ENCODE measurements at regions not wholly inside any gene's neighbourhood (a gene's known extent, or its start where the extent isn't known, plus 50 kb on each side); places are given as distances from the start of the nearest gene placed in this dataset.

GRCh38 chr1:177472567-177472966, 301.8 kb downstream of the BRINP2 start:
- Histone ChIP-seq H3K79me2 (replicated peaks; ENCODE audit: insufficient read depth, low read length) (no peaks in the 10 kb centered on the region), H3K27ac (ENCODE audit: low read length) (no peak overlapping the region), H3K27me3 (ENCODE audit: insufficient read depth, low read depth, low read length) (no peaks in the 10 kb centered on the region), H4K20me1 (ENCODE audit: insufficient read depth) (no peaks in the 10 kb centered on the region), H3K36me3 (ENCODE audit: insufficient read depth, low read length) (no peaks in the 10 kb centered on the region), H3K9me2 (ENCODE audit: insufficient read depth, low read length) (no peaks in the 10 kb centered on the region), H3K9me3 (ENCODE audit: low read length) (no peaks in the 10 kb centered on the region), H2AFZ (ENCODE audit: low read depth, low read length) (no peak overlapping the region), H3F3A (ENCODE audit: insufficient read depth, low read length, poor library complexity, severe bottlenecking) (no peaks in the 10 kb centered on the region), H3K4me2 (ENCODE audit: low read length) (no peak overlapping the region), H3K4me3 (ENCODE audit: low read length) (no peak overlapping the region), H3K9ac (ENCODE audit: low read length) (no peak overlapping the region)
- no peak for TF ChIP-seq EZH2 (IDR thresholded peaks at IDR 0.05; ENCODE audit: borderline replicate concordance, insufficient read depth, low read length, poor library complexity, severe bottlenecking)
- no peak for TF ChIP-seq CTCF (IDR thresholded peaks at IDR 0.05; ENCODE audit: poor library complexity, severe bottlenecking)
- TF ChIP-seq EP300 (conservative IDR thresholded peaks at IDR 0.05; ENCODE audit: poor library complexity, severe bottlenecking) = no peak
- no peak for TF ChIP-seq SMC3 (conservative IDR thresholded peaks at IDR 0.05; ENCODE audit: poor library complexity)

GRCh38 chr1:177471244-177471643, 300.5 kb downstream of the BRINP2 start:
- H3K4me2 ChIP-seq (ENCODE audit: low read length) = no peak overlapping the region

More at GRCh38 chr1:177471244-177471643, 300.5 kb downstream of the BRINP2 start:
- H3K36me3 ChIP-seq (ENCODE audit: insufficient read depth, low read length) = no peaks in the 10 kb centered on the region
- no peak overlapping the region for H3K9ac ChIP-seq (ENCODE audit: low read length)
- H3K79me2 ChIP-seq (replicated peaks; ENCODE audit: insufficient read depth, low read length) = no peaks in the 10 kb centered on the region
- H3K27me3 ChIP-seq (ENCODE audit: insufficient read depth, low read depth, low read length) = no peaks in the 10 kb centered on the region
- H3K9me3 ChIP-seq (ENCODE audit: low read length) = no peaks in the 10 kb centered on the region
- no peaks in the 10 kb centered on the region for H4K20me1 ChIP-seq (ENCODE audit: insufficient read depth)
- H3F3A ChIP-seq (ENCODE audit: insufficient read depth, low read length, poor library complexity, severe bottlenecking) = no peaks in the 10 kb centered on the region
- no peak overlapping the region for H3K27ac ChIP-seq (ENCODE audit: low read length)
- no peaks in the 10 kb centered on the region for H3K9me2 ChIP-seq (ENCODE audit: insufficient read depth, low read length)
- no peak overlapping the region for H3K4me3 ChIP-seq (ENCODE audit: low read length)
- TF ChIP-seq MXI1 (conservative IDR thresholded peaks at IDR 0.05; ENCODE audit: poor library complexity, severe bottlenecking) = no peak
- no peak for TF ChIP-seq SMC3 (conservative IDR thresholded peaks at IDR 0.05; ENCODE audit: poor library complexity)
- no peak for TF ChIP-seq RAD21 (conservative IDR thresholded peaks at IDR 0.05)
- no peak for TF ChIP-seq EZH2 (IDR thresholded peaks at IDR 0.05; ENCODE audit: borderline replicate concordance, insufficient read depth, low read length, poor library complexity, severe bottlenecking)
- TF ChIP-seq POLR2AphosphoS5 (IDR thresholded peaks at IDR 0.05) = no peak
- TF ChIP-seq CTCF (IDR thresholded peaks at IDR 0.05; ENCODE audit: poor library complexity, severe bottlenecking) = no peak
- no peak for TF ChIP-seq TAF1 (IDR thresholded peaks at IDR 0.05; ENCODE audit: low read depth)
- no peak for TF ChIP-seq REST (IDR thresholded peaks at IDR 0.05; ENCODE audit: borderline replicate concordance)
- no peak for TF ChIP-seq EP300 (conservative IDR thresholded peaks at IDR 0.05; ENCODE audit: poor library complexity, severe bottlenecking)
- no peak overlapping the region for H2AFZ ChIP-seq (ENCODE audit: low read depth, low read length)
